ENCODE measurements at regions not wholly inside any gene's neighbourhood (a gene's known extent, or its start where the extent isn't known, plus 50 kb on each side); places are given as distances from the start of the nearest gene placed in this dataset.

GRCh38 chr6:118761645-118762044 lies 110.3 kb upstream of the CEP85L start:
- no peak for DNase-seq

DNA sequence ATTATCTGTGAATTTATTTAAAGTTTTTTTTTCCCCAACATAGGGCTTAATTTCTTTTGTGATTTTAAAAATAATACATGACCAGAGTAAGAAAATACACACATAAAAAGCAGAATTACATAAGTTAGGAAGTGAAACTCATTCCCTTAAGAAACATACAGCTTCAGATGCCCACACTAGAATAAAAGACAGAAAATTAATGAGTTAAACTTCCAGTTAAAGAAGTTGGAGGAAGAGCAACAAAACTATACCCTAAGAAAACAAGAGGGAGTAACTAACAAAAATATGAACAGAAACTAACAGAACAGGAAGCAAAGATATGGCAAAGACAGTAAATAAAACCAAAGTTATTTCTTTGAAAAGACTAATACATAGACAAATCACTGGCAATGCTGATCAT lies 107.6 kb upstream of the CEP85L start:
- no peak for DNase-seq

GRCh38 chr6:118755941-118756646 lies 104.7 kb upstream of the CEP85L start:
- no peak for DNase-seq

DNA sequence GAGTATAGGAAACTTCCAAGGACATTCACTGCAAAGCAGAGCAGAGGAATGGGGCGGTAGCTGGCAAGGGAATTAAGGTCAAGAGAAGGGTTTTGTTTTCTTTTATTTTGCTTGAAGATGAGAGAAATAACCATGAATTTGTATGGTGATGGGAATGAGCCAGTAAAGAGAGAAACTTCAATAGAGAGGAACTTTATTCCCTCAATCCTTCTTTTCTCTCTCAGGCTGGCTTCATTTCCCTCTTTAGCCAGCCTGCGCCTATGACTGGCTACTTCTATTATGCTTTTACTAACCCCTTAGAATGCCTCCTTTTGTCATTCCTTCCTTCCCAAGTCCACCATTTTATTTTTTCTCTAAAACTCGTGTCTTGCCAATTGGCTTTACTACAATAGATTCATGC lies 101.4 kb upstream of the CEP85L start:
- DNase-seq = no peak

GRCh38 chr6:118751072-118751471 lies 99.7 kb upstream of the CEP85L start:
- DNase-seq = no peak

- no peak for DNase-seq
Observed at GRCh38 chr6:118750143-118750542, 98.8 kb upstream of the CEP85L start.

DNA sequence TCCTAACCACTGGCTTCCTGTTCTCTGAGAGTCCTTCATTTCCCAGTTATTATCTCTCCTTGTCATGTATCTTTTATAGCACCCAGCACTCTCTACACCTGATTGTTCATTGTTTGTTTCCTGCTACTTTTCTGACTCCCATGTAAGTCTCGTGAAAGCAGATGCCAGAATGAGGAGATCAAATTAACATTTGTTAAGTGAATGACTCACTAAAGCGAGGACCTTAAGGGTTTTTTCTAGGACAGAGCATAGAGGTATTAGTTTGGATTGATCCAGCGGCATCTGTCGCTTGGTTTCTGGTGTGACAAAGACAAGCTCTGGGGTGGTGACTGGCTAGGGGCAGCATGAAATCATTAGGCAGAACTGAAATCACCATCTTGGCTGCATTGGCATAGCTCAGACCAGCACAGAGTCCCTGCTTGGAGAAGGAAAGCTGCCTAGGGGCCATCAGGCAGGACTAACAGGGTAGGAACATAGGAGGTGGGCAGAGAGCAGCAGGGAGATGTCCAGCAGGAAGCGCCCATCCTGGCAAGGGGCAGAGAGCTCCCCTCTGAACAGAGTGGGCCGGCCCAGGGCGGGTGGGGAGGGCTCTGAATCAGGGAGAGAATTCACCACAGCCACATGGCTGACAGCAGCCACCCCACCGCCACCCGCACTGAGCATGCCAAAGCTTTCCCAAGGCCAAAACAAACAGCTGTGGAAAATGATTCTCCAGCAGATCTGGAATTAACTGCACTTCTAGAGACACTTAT lies 97.1 kb upstream of the CEP85L start:
- peak; percentile 57 for DNase-seq

DNA sequence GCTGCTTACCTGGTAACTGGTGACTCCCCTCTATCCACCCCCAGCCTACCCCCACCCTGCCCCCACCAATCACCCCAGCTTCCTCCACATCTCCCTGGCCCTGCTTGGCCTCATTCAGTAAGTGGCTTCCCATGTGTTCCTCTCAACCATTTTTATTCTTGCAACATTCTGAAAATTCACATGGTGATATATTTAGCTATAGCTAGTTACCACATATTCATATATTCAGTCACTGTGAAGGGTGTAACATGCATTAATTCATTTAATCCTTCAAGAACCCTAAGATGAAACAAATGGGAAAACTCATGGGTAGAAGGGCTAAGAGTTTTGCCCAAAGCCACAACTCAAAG lies 95.4 kb upstream of the CEP85L start:
- no peak for DNase-seq

GRCh38 chr6:118746145-118746824 lies 94.9 kb upstream of the CEP85L start:
- peak; percentile 55 for DNase-seq

DNA sequence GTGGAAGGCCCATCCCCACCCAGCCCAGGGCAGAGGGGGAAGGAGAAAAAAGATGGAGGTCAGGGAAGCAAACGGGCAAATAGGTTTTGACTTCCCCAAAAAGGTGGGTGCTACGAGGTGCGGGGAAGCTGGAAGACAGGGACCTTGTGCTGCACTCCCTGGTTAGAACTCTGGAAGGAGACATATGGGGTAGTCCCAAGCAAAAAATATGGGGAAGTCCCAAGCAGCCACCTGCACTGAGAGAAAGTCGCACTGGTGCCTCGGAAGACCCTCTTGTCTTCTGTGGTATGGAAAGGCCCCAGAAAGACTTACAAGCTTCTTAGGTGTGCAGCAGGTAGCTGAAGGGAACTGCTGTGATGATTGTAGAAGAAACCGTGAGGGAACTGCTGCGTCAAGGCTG lies 93.8 kb upstream of the CEP85L start:
- DNase-seq = no peak

- no peak for DNase-seq
Observed at GRCh38 chr6:118744261-118744941, 93.0 kb upstream of the CEP85L start.

DNA sequence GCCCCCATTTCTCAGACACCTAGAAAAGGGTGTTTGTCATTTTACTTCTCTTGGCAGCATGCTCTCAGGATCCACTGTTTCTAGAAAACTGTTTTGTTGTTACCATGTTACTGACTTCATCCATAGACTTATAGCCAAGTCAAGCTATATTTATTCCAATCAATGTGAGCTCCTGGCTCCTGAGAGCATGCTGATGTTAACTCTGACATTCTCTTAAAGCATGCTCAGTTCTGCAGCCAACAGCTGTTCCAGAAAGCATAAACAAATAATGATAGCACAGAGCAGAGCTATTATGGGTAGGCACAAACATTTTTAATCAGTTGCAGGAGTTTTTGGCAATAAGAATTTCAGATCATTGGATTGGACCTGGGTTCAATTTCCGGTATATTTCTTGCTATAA lies 92.4 kb upstream of the CEP85L start:
- DNase-seq = peak; percentile 84

- DNase-seq = no peak
Observed at GRCh38 chr6:118740372-118740771, 89.0 kb upstream of the CEP85L start.

DNA sequence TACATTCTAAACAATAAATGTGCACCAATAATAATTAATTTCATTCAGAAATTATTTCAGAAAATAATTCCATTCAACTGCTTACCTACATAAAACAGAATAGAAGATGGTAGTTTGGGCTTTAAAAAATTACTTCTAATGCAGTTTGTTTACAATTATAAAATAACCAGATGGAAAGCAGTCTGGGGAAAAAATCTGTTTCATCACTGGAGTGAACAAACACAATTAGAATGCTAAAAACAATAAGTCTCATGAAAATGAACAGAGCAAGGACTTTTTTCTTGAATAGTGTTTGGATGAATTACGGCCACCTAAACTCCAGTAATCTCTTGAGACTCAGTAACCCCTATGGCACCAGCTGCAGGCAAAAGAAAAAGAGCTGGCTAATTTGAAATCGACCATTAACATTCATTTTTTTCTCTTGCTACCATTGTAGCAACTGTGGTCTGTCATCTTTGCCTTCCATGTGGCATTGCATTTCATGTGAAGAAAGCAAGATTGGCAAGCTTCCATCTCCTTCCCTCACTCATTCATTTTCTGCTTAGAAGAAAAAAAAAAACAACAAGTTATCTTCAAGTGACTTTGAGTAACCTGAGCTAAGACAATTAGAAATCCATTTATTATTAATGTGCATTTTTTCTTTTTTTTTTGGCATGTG lies 88.4 kb upstream of the CEP85L start:
- DNase-seq = no peak

DNA sequence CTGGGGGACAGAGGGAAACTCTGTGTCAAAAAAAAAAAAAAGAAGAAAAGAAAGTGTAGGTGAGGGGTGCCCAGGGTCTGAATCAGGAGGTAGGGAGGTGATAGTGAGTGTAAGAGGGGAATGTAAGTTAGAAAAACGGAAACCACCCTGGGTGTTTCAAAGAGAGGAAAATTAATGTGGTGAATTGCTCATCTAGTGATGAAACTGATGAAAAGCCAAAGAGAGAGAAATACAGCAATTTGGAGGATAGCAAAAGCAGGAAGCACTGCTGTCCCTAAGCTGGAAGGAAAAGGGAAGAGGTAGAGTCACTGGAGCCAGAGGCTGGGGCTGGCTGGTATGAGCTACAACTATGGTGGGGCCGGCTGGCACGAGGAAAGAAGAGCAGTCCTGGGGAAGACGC lies 85.0 kb upstream of the CEP85L start:
- DNase-seq = no peak

- DNase-seq = no peak
Observed at GRCh38 chr6:118735320-118735719, 83.9 kb upstream of the CEP85L start.

DNA sequence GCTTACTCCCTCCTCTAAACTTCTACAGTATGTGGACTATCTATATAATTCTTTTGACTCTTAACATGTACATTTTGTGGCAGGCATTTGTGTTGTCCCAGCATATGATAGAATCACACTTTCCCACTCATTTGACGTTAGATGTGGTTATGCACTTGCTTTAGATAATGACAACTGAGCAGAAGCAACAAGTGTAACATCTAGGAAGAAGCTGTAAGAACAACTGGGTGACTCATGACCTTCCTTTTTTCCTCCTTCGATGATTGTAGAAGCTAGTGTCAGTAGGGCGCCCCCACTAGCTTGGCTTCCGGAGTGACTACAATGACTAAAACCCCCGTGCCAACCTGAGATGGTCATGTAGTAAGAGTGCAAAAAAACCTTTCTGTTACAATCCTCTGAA lies 74.6 kb upstream of the CEP85L start:
- no peak for DNase-seq

DNA sequence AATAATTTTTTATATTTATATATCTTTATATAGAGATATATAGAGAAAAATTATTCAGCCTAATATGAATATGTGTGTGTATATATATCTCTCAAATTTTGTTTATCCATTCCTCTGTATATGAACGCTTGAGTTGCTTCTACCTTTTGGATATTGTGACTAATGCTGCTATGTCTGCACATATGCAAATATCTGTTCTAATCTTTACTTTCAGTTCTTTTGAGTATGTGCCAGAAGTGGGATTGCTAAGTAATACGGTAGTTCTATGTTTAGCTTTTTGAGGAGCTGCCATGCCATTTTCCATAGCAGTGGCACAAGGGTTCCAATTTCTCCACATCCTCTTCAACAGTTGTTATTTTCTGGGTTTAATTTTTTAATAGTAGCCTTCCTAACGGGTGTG lies 72.8 kb upstream of the CEP85L start:
- no peak for DNase-seq

DNA sequence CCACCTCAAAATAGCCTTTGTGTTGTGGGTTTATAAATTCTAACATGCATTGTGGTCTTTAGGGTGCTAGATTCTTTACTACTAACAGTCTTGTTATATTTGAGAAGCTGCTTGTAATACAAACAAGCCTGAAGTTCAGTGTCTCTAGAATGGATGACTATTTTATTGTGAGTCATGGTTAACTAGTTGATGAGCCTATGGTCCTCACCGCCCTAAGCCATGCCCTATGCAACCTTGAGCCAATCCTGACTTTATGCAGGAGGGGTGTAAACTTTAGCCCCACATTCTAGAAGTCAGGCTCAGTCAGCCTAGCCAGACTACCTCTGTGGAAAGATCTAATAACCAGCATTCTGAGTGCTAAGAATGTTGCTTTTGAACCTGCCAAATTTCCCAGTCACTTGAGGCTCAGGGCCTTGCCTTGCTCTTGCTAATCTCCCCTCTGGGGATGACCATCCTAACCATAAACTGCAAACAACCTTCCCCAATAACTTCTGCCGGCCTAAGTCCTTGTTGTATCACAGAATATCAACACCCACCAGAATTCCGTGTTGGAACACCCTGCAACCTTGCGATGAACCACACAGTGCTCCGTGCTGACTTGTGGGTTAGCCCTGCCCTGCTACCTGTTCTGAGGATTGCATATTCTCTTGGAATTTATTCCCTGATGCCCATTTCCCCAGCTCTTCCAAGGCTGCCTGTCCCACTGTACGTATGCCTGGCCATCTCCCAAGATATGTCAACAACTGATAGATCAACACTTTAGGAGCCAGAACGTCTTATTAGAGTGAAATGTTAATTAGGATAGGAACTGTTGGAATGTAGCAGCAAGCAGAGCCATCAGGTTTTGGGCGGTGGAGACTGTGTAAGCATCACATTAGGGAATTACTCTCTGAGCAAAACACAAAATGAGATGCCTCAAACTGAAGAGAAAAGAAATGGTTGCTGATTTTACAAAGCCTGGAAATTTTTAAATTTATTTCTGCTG lies 71.7 kb upstream of the CEP85L start:
- no peak for DNase-seq

DNA sequence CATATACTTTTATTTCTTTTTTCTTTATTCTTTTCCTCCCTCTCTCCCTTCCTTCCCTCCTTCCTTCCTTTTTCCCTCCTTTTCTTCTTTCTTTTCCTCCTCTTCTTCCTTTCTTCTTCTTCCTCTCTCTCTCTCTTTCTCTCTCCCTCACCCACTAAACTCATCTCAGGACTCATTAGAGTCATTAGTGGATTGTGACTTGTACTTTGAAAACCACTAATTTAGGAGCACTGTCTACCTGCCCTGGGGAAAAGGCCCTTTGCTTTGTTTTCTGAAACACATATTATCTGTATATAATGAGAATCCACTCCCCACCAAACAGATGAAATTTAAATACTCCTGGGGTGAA lies 68.7 kb upstream of the CEP85L start:
- no peak for DNase-seq

Data from muscle of arm (tissue), 1 donor.